A673 (cell line): ENCODE measurements at regions not wholly inside any gene's neighbourhood (a gene's known extent, or its start where the extent isn't known, plus 50 kb on each side); places are given as distances from the start of the nearest gene placed in this dataset.

Experiments used
- EZH2 ChIP-seq: fragments of 200-600 bp; sonication (generic); IDR thresholded peaks from 2 replicates; pipeline ENCODE4 v1.6.1; 2017; ENCODE audit warnings: borderline replicate concordance, low read depth, mild to moderate bottlenecking, mixed read lengths, antibody characterized with exemption, low read length; ENCODE audit not compliant: poor library complexity, severe bottlenecking
- TF ChIP-seq, protein P1 (sequence below): fragments of 300-800, 200-600 bp; sonication (generic); conservative IDR thresholded peaks from 2 replicates; pipeline ENCODE4 v1.5.1; 2017; ENCODE audit warnings: low read depth, mild to moderate bottlenecking, antibody characterized with exemption, low read length, moderate library complexity, mixed read lengths

- TF ChIP-seq, protein P1, sequence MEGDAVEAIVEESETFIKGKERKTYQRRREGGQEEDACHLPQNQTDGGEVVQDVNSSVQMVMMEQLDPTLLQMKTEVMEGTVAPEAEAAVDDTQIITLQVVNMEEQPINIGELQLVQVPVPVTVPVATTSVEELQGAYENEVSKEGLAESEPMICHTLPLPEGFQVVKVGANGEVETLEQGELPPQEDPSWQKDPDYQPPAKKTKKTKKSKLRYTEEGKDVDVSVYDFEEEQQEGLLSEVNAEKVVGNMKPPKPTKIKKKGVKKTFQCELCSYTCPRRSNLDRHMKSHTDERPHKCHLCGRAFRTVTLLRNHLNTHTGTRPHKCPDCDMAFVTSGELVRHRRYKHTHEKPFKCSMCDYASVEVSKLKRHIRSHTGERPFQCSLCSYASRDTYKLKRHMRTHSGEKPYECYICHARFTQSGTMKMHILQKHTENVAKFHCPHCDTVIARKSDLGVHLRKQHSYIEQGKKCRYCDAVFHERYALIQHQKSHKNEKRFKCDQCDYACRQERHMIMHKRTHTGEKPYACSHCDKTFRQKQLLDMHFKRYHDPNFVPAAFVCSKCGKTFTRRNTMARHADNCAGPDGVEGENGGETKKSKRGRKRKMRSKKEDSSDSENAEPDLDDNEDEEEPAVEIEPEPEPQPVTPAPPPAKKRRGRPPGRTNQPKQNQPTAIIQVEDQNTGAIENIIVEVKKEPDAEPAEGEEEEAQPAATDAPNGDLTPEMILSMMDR: no peak
- TF ChIP-seq EZH2: no peak
These were observed 113.2 kb upstream of the ZNF827 start for GRCh38 chr4:146051728-146052391.
